Cardiac muscle cell (in vitro differentiated cells and primary cell): ENCODE measurements at regions not wholly inside any gene's neighbourhood (a gene's known extent, or its start where the extent isn't known, plus 50 kb on each side); places are given as distances from the start of the nearest gene placed in this dataset.

Source experiments
- DNase-seq, 2 donors: peaks; one replicate each; pipeline versions ENCODE4 v3.0.0 to v3.0.0-alpha.2; 2010 to 2017; ENCODE audit warnings: low read depth in 1 of 2, low spot score in 1 of 2
- H3K27ac ChIP-seq: fragments of 200-600 bp; sonication (generic); 2 replicates; pipeline ENCODE4 v1.5.1; 2016
- H3K27me3 ChIP-seq: fragments of 200-600 bp; sonication (generic); 2 replicates; pipeline ENCODE4 v1.6.0; 2016; ENCODE audit warnings: control low read depth
- H3K36me3 ChIP-seq: fragments of 200-600 bp; sonication (generic); 2 replicates; pipeline ENCODE4 v1.5.1; 2016; ENCODE audit warnings: control low read depth
- H3K4me1 ChIP-seq: fragments of 200-600 bp; sonication (generic); 2 replicates; pipeline ENCODE4 v1.8.1; 2017; ENCODE audit warnings: low read depth, mild to moderate bottlenecking, mixed run types
- H3K4me3 ChIP-seq: fragments of 200-600 bp; sonication (generic); 2 replicates; pipeline ENCODE4 v1.5.1; 2016; ENCODE audit warnings: mild to moderate bottlenecking
- H3K9me3 ChIP-seq: fragments of 200-600 bp; sonication (generic); 2 replicates; pipeline ENCODE4 v1.5.1; 2017; ENCODE audit warnings: low read depth, mild to moderate bottlenecking, control low read depth
- TF ChIP-seq, protein P1 (sequence below): IDR thresholded peaks from 2 replicates; pipeline ENCODE4 v1.5.1; 2012; ENCODE audit warnings: low read depth, mild to moderate bottlenecking, low read length

- Histone ChIP-seq H3K36me3 (no peaks in the 10 kb centered on the region), H3K27me3 (no peaks in the 10 kb centered on the region), H3K27ac (no peak overlapping the region), H3K9me3 (no peaks in the 10 kb centered on the region), H3K4me1 (no peaks in the 10 kb centered on the region), H3K4me3 (no peak overlapping the region)
- TF ChIP-seq, protein P1, sequence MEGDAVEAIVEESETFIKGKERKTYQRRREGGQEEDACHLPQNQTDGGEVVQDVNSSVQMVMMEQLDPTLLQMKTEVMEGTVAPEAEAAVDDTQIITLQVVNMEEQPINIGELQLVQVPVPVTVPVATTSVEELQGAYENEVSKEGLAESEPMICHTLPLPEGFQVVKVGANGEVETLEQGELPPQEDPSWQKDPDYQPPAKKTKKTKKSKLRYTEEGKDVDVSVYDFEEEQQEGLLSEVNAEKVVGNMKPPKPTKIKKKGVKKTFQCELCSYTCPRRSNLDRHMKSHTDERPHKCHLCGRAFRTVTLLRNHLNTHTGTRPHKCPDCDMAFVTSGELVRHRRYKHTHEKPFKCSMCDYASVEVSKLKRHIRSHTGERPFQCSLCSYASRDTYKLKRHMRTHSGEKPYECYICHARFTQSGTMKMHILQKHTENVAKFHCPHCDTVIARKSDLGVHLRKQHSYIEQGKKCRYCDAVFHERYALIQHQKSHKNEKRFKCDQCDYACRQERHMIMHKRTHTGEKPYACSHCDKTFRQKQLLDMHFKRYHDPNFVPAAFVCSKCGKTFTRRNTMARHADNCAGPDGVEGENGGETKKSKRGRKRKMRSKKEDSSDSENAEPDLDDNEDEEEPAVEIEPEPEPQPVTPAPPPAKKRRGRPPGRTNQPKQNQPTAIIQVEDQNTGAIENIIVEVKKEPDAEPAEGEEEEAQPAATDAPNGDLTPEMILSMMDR: no peak
- DNase-seq: no peak
Measured at GRCh38 chrX:63404332-63404731, 53.2 kb upstream of the SPIN4 start.

- Histone ChIP-seq H3K9me3 (no peaks in the 10 kb centered on the region), H3K27ac (no peak overlapping the region), H3K4me1 (no peaks in the 10 kb centered on the region), H3K4me3 (no peak overlapping the region), H3K36me3 (no peaks in the 10 kb centered on the region), H3K27me3 (no peaks in the 10 kb centered on the region)
- TF ChIP-seq, protein P1: no peak
- DNase-seq: no peak
Measured at GRCh38 chrX:63402106-63402505, 51.0 kb upstream of the SPIN4 start.
